ENCODE measurements at regions not wholly inside any gene's neighbourhood (a gene's known extent, or its start where the extent isn't known, plus 50 kb on each side); places are given as distances from the start of the nearest gene placed in this dataset.
"Not testable (repeated sequence)": the region's sequence is repeated elsewhere in the genome, so short reads cannot be mapped to it uniquely, and the experiment has no call there.

GRCh38 chr17:21564757-21565156 lies 127.6 kb upstream of the KCNJ18 start:
- not testable (repeated sequence) for H3K9me3 Mint-ChIP-seq; H3K4me3 Mint-ChIP-seq; H3K27ac Mint-ChIP-seq; H3K4me1 Mint-ChIP-seq (ENCODE audit: low read depth); H3K36me3 Mint-ChIP-seq (ENCODE audit: low read depth)
- H3K27me3 Mint-ChIP-seq, result peaks cover 22% of the 10 kb centered on the region

DNA sequence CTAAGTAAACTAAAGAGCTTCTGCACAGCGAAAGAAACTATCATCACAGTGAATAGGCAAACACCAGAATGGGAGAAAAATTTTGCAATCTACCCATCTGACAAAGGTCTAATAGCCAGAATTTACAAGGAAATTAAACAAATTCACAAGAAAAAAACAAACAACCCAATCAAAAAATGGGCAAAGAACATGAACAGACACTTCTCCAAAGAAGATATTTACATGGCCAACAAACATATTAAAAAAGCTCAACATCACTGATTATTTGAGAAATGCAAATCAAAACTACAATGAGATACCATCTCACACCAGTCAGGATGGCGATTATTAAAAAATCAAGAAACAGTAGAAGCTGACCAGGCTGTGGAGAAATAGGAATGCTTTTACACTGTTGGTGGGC lies 121.9 kb upstream of the KCNJ18 start:
- H3K4me3 Mint-ChIP-seq, result not testable (repeated sequence)
- H3K9me3 Mint-ChIP-seq, result peaks cover 11% of the 10 kb centered on the region

DNA sequence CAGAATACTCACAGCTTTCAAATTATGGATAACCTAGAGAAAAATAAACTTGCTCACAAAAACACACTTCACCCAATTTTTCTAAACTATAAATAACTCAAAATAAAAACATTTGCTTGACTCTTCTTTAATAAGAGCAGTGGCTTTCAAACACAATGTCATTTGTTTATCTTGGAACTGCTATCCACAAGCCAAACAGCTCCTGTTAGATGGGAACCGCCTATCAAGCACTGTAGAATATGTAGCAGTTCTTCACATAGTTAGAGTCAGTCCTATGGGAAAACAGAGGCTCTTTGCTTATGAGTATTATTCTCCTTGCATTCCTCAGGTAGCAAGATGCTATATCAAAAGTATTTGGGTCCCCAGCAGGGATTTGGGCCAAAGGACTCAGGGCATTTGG lies 120.2 kb upstream of the KCNJ18 start:
- H3K4me1 Mint-ChIP-seq (ENCODE audit: low read depth); H3K36me3 Mint-ChIP-seq (ENCODE audit: low read depth); H3K27ac Mint-ChIP-seq; H3K4me3 Mint-ChIP-seq: not testable (repeated sequence)
- Mint-ChIP-seq H3K27me3 (peaks cover 28% of the 10 kb centered on the region), H3K9me3 (peaks cover 11% of the 10 kb centered on the region)

More for the DNA sequence above, 121.9 kb upstream of the KCNJ18 start:
- peaks cover 34% of the 10 kb centered on the region for H3K27me3 Mint-ChIP-seq
- not testable (repeated sequence) for H3K36me3 Mint-ChIP-seq (ENCODE audit: low read depth); H3K4me1 Mint-ChIP-seq (ENCODE audit: low read depth); H3K27ac Mint-ChIP-seq

GRCh38 chr17:21573271-21573960 lies 118.9 kb upstream of the KCNJ18 start:
- not testable (repeated sequence) for H3K36me3 Mint-ChIP-seq (ENCODE audit: low read depth); H3K4me1 Mint-ChIP-seq (ENCODE audit: low read depth); H3K27ac Mint-ChIP-seq
- Mint-ChIP-seq H3K27me3 (peaks cover 27% of the 10 kb centered on the region), H3K9me3 (peaks cover 11% of the 10 kb centered on the region), H3K4me3 (peak overlapping the region; percentile 49)

GRCh38 chr17:21573961-21574610 lies 118.2 kb upstream of the KCNJ18 start:
- H3K36me3 Mint-ChIP-seq (ENCODE audit: low read depth), result no peaks in the 10 kb centered on the region
- peaks cover 25% of the 10 kb centered on the region for H3K27me3 Mint-ChIP-seq
- peaks cover 11% of the 10 kb centered on the region for H3K9me3 Mint-ChIP-seq
- peak overlapping the region; percentile 49 for H3K4me3 Mint-ChIP-seq
- peaks cover 7% of the 10 kb centered on the region for H3K4me1 Mint-ChIP-seq (ENCODE audit: low read depth)
- no peak overlapping the region for H3K27ac Mint-ChIP-seq

GRCh38 chr17:21574611-21575255 lies 117.6 kb upstream of the KCNJ18 start:
- H3K4me1 Mint-ChIP-seq (ENCODE audit: low read depth); H3K9me3 Mint-ChIP-seq; H3K4me3 Mint-ChIP-seq; H3K36me3 Mint-ChIP-seq (ENCODE audit: low read depth); H3K27ac Mint-ChIP-seq: not testable (repeated sequence)
- peaks cover 22% of the 10 kb centered on the region for H3K27me3 Mint-ChIP-seq

GRCh38 chr17:21578783-21579182 lies 113.5 kb upstream of the KCNJ18 start:
- not testable (repeated sequence) for H3K36me3 Mint-ChIP-seq (ENCODE audit: low read depth); H3K27ac Mint-ChIP-seq; H3K4me3 Mint-ChIP-seq; H3K9me3 Mint-ChIP-seq; H3K4me1 Mint-ChIP-seq (ENCODE audit: low read depth); H3K27me3 Mint-ChIP-seq

- Mint-ChIP-seq H3K27ac (no peak overlapping the region), H3K27me3 (peaks cover 21% of the 10 kb centered on the region), H3K9me3 (no peaks in the 10 kb centered on the region), H3K4me3 (no peak overlapping the region), H3K36me3 (ENCODE audit: low read depth) (no peaks in the 10 kb centered on the region), H3K4me1 (ENCODE audit: low read depth) (no peaks in the 10 kb centered on the region)
Measured at GRCh38 chr17:21592774-21593173, 99.5 kb upstream of the KCNJ18 start.

DNA sequence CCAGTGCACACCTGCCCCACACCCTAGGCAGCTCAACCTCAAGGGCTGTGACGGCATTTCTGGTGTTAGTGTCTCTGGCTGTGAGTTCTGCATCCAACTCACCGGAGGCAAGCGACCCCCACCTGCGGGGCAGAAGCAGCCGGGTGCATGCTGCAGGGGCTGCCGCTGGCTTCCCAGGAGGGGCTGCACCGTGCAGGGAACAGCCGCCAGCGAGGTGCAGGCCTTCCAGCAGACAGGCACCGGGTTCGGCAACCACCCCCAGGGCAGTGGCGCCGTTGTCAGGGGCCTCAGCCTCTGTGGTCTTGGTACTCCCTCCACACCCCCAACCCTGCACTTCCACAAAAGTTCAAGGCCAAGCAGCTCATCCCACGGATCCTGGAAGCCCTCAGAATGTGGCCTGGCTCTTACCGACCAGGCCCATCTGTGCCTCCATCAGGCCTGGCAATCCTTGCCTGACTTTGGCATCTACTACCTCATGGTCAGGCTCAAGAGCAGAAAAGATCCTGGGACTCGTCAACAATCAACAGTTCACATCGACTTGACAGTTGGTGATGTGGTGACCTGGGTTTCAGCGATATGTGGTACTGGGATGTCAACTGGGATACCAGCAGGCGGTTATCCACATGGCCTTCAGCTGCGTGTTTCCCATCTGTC lies 98.7 kb upstream of the KCNJ18 start:
- H3K36me3 Mint-ChIP-seq (ENCODE audit: low read depth), result not testable (repeated sequence)

GRCh38 chr17:21595086-21595485 lies 97.2 kb upstream of the KCNJ18 start:
- peaks cover 21% of the 10 kb centered on the region for H3K27me3 Mint-ChIP-seq
- H3K36me3 Mint-ChIP-seq (ENCODE audit: low read depth), result no peaks in the 10 kb centered on the region
- no peaks in the 10 kb centered on the region for H3K9me3 Mint-ChIP-seq
- no peak overlapping the region for H3K27ac Mint-ChIP-seq
- no peaks in the 10 kb centered on the region for H3K4me1 Mint-ChIP-seq (ENCODE audit: low read depth)
- no peak overlapping the region for H3K4me3 Mint-ChIP-seq

More for the DNA sequence above, 98.7 kb upstream of the KCNJ18 start:
- not testable (repeated sequence) for H3K4me1 Mint-ChIP-seq (ENCODE audit: low read depth); H3K9me3 Mint-ChIP-seq; H3K27ac Mint-ChIP-seq; H3K4me3 Mint-ChIP-seq
- H3K27me3 Mint-ChIP-seq, result peaks cover 21% of the 10 kb centered on the region

GRCh38 chr17:21602176-21602575 lies 90.1 kb upstream of the KCNJ18 start:
- Mint-ChIP-seq H3K27me3 (peaks cover 14% of the 10 kb centered on the region), H3K9me3 (no peaks in the 10 kb centered on the region), H3K27ac (no peak overlapping the region), H3K36me3 (ENCODE audit: low read depth) (no peaks in the 10 kb centered on the region), H3K4me3 (no peak overlapping the region), H3K4me1 (ENCODE audit: low read depth) (no peaks in the 10 kb centered on the region)

DNA sequence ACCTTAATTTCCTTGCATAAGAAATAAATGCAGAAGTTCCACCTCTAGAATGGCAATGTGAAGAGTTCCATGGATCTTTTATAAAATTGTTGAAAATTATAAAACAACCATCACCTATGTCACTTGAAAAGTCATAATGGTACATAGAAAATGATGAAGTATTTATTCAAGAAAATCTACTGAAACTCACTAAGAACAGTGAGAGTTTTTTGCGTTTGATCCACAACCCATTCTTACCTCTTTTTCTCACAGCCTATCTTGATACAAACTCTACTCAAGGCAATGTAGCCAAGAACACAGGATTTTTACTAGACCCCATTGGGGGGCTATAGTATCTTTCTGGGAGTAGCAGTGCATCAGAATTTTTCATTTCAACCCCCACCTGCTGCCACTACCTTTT lies 89.0 kb upstream of the KCNJ18 start:
- peaks cover 14% of the 10 kb centered on the region for H3K27me3 Mint-ChIP-seq
- not testable (repeated sequence) for H3K4me1 Mint-ChIP-seq (ENCODE audit: low read depth); H3K9me3 Mint-ChIP-seq

DNA sequence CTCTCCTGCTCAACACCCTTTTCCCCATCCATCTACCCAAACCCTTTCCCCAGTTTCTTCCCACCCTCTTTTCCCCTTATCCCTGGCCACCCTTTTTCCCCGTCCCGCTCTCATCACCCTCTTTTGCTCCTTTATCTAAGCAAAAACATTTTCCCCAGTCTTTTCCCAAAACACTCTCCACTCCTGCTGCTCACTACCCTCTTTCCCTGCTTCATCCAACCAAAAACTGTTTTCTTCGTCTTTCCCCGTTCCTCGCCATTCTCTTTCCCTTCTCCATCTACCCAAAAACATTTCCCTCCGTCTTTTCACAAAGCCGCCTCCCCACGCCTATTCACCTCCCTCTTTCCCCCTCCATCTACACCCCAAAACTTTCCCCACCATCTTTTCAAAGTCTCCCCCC lies 80.9 kb upstream of the KCNJ18 start:
- not testable (repeated sequence) for H3K9me3 Mint-ChIP-seq; H3K4me1 Mint-ChIP-seq (ENCODE audit: low read depth); H3K27me3 Mint-ChIP-seq; H3K27ac Mint-ChIP-seq; H3K36me3 Mint-ChIP-seq (ENCODE audit: low read depth); H3K4me3 Mint-ChIP-seq

More for the DNA sequence above, 89.0 kb upstream of the KCNJ18 start:
- H3K27ac Mint-ChIP-seq; H3K4me3 Mint-ChIP-seq; H3K36me3 Mint-ChIP-seq (ENCODE audit: low read depth): not testable (repeated sequence)

DNA sequence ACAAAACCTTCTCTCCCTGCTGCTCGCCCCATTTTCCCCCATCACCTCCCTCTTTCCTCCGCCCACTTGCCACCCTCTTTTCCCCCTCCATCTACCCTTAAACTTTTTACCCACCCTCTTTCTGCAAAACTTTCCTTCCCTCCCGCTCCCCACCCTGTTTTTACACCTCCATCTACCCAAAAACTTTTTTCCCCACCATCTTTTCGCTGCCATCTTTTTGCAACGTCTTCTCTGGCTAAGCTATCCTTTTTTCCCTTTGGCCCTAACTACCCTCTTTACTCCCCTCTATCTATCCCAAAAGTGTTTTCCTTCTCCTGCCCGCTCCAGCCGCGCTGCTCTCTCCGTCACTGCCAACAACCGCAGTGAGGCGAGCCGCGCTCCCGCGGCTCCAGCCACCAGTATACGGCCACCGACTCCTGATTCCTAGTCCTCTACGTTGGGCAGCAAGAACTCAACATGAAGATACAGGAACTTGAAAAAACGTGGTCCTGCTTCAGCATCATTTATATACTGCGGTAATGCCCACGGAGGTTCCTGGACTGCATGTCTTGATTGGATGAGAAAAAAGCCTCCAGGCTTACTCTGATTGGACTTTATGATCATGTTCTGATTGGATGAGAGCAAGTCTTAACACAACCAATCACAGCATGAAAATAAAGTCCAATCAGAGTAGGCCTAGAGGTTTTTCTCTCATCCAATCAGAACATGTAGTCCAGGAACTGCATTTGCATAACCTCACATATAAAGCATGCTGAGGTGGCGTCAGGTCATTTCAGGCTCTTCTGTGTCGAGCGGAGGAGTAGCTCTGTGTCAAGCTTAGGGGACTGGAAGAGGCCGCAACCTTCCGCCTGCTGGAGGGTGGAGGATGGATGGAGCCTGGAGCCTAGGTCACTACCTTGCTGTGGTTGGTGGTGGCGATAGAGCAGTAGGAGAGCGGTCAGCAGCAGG lies 79.9 kb upstream of the KCNJ18 start:
- H3K9me3 Mint-ChIP-seq; H3K27me3 Mint-ChIP-seq; H3K27ac Mint-ChIP-seq; H3K36me3 Mint-ChIP-seq (ENCODE audit: low read depth); H3K4me3 Mint-ChIP-seq; H3K4me1 Mint-ChIP-seq (ENCODE audit: low read depth): not testable (repeated sequence)
